ENCODE measurements at regions not wholly inside any gene's neighbourhood (a gene's known extent, or its start where the extent isn't known, plus 50 kb on each side); places are given as distances from the start of the nearest gene placed in this dataset.

- TF ChIP-seq CTCF (IDR thresholded peaks at IDR 0.05), result no peak
- TF ChIP-seq POLR2A (IDR thresholded peaks at IDR 0.05), result no peak
- no peak for TF ChIP-seq POLR2AphosphoS5 (IDR thresholded peaks at IDR 0.05)
Measured at GRCh38 chr5:31137676-31138075, 55.8 kb upstream of the CDH6 start.
